22Rv1 (cell line): ENCODE measurements at regions not wholly inside any gene's neighbourhood (a gene's known extent, or its start where the extent isn't known, plus 50 kb on each side); places are given as distances from the start of the nearest gene placed in this dataset.

Experiments
- H3K27ac ChIP-seq: fragments of 450-650 bp; 2 replicates; pipeline ENCODE4 v1.5.1; 2017
- CTCF ChIP-seq: fragments of 450-650 bp; IDR thresholded peaks from 2 replicates; pipeline ENCODE4 v1.5.1; 2017; ENCODE audit warnings: mild to moderate bottlenecking
- ZFX ChIP-seq: fragments of 450-650 bp; IDR thresholded peaks from 2 replicates; pipeline ENCODE4 v1.6.1; 2017; ENCODE audit warnings: antibody characterized with exemption, borderline replicate concordance

GRCh38 chr20:51098284-51098810, 75.4 kb upstream of the KCNG1 start:
- H3K27ac ChIP-seq: no peak overlapping the region
- TF ChIP-seq CTCF (no peak), ZFX (no peak)

- TF ChIP-seq CTCF: no peak
- no peak for TF ChIP-seq ZFX
- H3K27ac ChIP-seq: no peak overlapping the region
Measured at GRCh38 chr20:51097351-51098120, 74.6 kb upstream of the KCNG1 start.

- no peak overlapping the region for H3K27ac ChIP-seq
- TF ChIP-seq ZFX: no peak
- TF ChIP-seq CTCF: no peak
Measured at GRCh38 chr20:51096582-51097267, 73.8 kb upstream of the KCNG1 start.

- no peak for TF ChIP-seq ZFX
- no peak for TF ChIP-seq CTCF
- no peak overlapping the region for H3K27ac ChIP-seq
Measured at GRCh38 chr20:51095633-51096521, 73.0 kb upstream of the KCNG1 start.

- no peak overlapping the region for H3K27ac ChIP-seq
- TF ChIP-seq CTCF (no peak), ZFX (no peak)
Measured at GRCh38 chr20:51094221-51094620, 71.3 kb upstream of the KCNG1 start.

- H3K27ac ChIP-seq: no peak overlapping the region
- TF ChIP-seq ZFX: no peak
- no peak for TF ChIP-seq CTCF
Measured at GRCh38 chr20:51093240-51093763, 70.4 kb upstream of the KCNG1 start.
